ENCODE measurements at regions not wholly inside any gene's neighbourhood (a gene's known extent, or its start where the extent isn't known, plus 50 kb on each side); places are given as distances from the start of the nearest gene placed in this dataset.

DNA sequence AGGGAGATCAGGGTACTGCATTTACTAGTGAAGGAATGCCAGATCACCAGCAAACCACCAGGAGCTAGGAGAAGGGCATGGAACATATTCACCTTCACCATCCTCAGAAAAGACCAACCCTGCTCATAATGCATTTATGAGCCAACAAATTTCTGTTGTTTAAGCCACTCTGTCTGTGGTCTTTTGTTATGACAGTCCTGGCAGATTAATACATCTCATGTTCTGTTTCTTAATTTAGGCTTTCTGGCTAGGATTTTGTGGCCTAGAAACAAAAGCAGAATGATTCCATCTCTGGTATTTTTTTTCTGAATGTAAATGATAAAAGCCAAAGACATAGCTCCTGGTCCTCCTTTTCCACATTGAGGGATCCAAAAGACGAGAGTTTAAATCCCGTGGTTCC is 797.9 kb downstream of the TYW1 start:
- H3K9me3 ChIP-seq, result no peaks in the 10 kb centered on the region
- no peaks in the 10 kb centered on the region for H3K36me3 ChIP-seq
- peak overlapping the region; percentile 27 to 57 (median 43) for H3K27ac ChIP-seq
- H3K4me3 ChIP-seq, result no peak overlapping the region
- ATAC-seq, result peak; percentile 19
- TF ChIP-seq, protein P1, sequence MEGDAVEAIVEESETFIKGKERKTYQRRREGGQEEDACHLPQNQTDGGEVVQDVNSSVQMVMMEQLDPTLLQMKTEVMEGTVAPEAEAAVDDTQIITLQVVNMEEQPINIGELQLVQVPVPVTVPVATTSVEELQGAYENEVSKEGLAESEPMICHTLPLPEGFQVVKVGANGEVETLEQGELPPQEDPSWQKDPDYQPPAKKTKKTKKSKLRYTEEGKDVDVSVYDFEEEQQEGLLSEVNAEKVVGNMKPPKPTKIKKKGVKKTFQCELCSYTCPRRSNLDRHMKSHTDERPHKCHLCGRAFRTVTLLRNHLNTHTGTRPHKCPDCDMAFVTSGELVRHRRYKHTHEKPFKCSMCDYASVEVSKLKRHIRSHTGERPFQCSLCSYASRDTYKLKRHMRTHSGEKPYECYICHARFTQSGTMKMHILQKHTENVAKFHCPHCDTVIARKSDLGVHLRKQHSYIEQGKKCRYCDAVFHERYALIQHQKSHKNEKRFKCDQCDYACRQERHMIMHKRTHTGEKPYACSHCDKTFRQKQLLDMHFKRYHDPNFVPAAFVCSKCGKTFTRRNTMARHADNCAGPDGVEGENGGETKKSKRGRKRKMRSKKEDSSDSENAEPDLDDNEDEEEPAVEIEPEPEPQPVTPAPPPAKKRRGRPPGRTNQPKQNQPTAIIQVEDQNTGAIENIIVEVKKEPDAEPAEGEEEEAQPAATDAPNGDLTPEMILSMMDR (IDR thresholded peaks at IDR 0.05), result peak in 2 of 4 experiments; percentile 8 to 13
- no peak for TF ChIP-seq EP300 (IDR thresholded peaks at IDR 0.05)
- no peaks in the 10 kb centered on the region for H3K27me3 ChIP-seq
- WGBS, 2 donors (ENCODE audit: low coverage in 1 of 2), result 21 to 56% methylated on average over 1 to 2 of the region's 2 CpGs
- peaks cover 0 to 34% (median 5%) of the 10 kb centered on the region in 3 donors for H3K4me1 ChIP-seq

DNA sequence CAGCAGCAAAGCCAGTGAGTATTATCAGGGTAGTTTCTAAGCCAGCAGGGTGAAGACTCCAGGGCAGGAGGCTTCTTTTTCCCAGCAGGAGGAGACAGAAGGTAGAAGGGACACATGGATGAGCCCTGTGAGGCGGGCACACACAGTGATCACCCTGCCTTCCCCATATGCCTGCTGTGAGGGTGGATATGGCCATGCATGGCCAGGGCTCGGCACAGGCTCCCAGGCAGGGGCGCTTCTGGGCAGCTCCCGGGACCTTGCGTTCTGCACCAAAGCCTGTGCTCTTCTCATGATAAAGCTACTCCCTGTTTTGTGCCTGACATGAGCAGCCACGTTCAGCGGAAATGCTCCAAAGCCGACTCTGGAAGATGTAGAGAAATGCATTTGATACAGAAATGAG is 807.2 kb downstream of the TYW1 start:
- no peak overlapping the region for H3K27ac ChIP-seq
- H3K27me3 ChIP-seq, result no peaks in the 10 kb centered on the region
- H3K4me1 ChIP-seq, result no peaks in the 10 kb centered on the region
- ATAC-seq, result no peak
- 83% methylated on average over 3 of the region's 8 CpGs; no CpG with 5 or more reads in 1 of the 2 donors for WGBS, 2 donors (ENCODE audit: low coverage in 1 of 2)
- H3K4me3 ChIP-seq, result no peak overlapping the region
- H3K9me3 ChIP-seq, result no peaks in the 10 kb centered on the region
- no peaks in the 10 kb centered on the region for H3K36me3 ChIP-seq
- TF ChIP-seq POLR2A (IDR thresholded peaks at IDR 0.05) (no peak), EP300 (IDR thresholded peaks at IDR 0.05) (no peak), POLR2AphosphoS5 (IDR thresholded peaks at IDR 0.05) (no peak)

DNA sequence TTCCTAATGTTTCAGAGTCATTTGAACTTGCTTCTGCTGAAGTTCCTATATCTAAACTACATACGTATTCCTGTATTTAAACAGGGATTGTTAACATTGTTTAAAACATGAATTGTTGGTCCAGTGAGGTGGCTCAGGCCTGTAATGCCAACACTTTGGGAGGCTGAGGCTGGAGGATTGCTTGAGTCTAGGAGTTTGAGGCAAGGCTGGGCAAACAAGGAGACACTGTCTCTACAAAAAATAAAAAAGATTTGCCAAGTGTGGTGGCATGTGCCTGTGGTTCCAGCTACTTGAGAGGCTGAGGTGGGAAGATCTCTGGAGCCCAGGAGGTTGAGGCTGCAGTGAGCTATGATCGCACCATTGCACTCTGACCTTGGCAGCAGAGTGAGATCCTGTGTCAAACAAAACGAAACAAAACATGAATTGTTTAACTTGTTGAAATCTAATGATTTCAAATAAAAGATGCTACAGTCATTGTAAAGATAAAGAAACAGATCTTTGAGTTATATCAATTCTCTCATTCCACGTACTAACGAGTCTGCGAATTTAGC is 809.4 kb downstream of the TYW1 start:
- no peak for TF ChIP-seq POLR2A (IDR thresholded peaks at IDR 0.05)
- no peak for TF ChIP-seq EP300 (IDR thresholded peaks at IDR 0.05)
- 83 to 84% methylated on average over 6 of the region's 6 CpGs for WGBS, 2 donors (ENCODE audit: low coverage in 1 of 2)

DNA sequence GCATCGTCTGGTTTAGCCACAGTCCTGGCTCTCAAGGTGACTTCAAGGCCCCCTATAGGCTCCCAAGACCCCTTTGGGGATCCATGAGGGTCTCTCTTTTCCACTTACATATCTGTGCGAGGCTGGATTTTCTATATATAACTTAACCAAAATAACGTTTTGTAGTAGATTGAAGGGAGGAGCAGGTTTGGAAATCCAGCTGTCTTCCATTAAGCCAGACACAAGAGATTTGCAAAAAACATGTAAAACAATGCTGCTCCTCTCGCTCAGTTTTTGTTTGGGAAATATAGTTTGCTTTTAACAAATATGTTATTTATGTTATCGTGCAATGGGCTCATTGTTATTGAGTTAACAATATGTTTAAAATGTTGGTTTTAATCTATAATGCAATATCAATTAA is 811.2 kb downstream of the TYW1 start:
- H3K9me3 ChIP-seq, result no peaks in the 10 kb centered on the region
- H3K27me3 ChIP-seq, result no peaks in the 10 kb centered on the region
- H3K27ac ChIP-seq, result no peak overlapping the region
- H3K4me3 ChIP-seq, result no peak overlapping the region
- no peaks in the 10 kb centered on the region for H3K4me1 ChIP-seq
- ATAC-seq, result no peak
- TF ChIP-seq POLR2A (IDR thresholded peaks at IDR 0.05) (no peak), EP300 (IDR thresholded peaks at IDR 0.05) (no peak), POLR2AphosphoS5 (IDR thresholded peaks at IDR 0.05) (no peak)
- TF ChIP-seq, protein P1 (IDR thresholded peaks at IDR 0.05), result no peak
- WGBS, 2 donors (ENCODE audit: low coverage in 1 of 2), result 64 to 77% methylated on average over 4 to 5 of the region's 5 CpGs
- no peaks in the 10 kb centered on the region for H3K36me3 ChIP-seq

More for the DNA sequence above, 809.4 kb downstream of the TYW1 start:
- Histone ChIP-seq H3K4me1 (no peaks in the 10 kb centered on the region), H3K36me3 (no peaks in the 10 kb centered on the region), H3K9me3 (no peaks in the 10 kb centered on the region), H3K27me3 (no peaks in the 10 kb centered on the region), H3K4me3 (no peak overlapping the region), H3K27ac (no peak overlapping the region)
- ATAC-seq, result no peak

DNA sequence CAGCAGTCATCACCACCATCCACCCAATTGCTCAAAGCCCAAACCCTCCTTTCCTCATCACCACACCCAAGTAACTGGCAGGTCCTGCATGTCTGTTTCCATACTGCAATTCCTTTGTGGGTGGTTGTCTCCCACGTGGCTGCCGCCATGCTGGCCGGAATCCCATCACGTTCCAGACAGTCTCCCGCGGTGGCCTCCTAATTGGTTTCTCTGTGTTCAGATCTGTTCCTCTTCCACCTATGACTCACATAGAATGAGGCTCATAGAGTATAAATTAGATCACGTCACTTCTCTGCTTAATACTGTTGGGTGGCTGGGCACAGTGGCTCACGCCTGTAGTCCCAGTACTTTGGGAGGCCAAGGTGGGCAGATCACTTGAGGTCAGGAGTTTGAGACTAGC is 813.0 kb downstream of the TYW1 start:
- no peak for TF ChIP-seq POLR2A (IDR thresholded peaks at IDR 0.05)
- no peak for TF ChIP-seq POLR2AphosphoS5 (IDR thresholded peaks at IDR 0.05)
- TF ChIP-seq EP300 (IDR thresholded peaks at IDR 0.05), result no peak
- TF ChIP-seq, protein P1 (IDR thresholded peaks at IDR 0.05), result no peak
- H3K36me3 ChIP-seq, result no peaks in the 10 kb centered on the region
- no peak overlapping the region for H3K27ac ChIP-seq

DNA sequence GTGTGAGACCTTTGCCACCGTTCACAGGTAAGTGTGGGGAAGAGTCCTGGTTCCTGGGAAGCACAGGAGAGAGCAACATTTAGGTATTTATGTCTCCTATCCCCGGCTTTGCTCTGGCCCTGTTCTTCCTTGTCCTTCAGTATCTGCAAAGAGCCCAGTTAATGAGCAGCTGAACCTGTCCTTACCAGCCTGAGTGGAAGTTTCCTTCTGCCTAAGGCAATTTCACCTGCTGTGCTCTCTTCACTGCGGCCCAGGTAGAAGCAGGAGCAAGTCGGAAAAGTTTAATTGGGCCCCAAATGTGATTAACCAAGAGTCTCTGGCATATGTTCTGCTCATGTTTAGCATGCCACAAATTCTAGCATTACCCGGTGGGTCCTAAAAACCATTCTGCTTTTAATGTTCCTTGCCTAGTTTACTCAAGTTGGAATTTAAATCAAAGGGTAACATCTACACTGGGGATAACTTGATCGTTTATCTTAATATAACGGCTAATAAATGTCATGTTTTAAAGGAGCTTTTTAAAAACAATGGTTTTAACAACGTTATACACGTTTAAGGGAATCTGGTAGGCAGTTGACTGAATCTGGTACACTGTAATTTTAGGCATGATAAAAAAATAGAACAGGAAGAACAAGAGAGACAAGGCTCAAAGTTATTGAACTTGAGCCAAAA is 817.1 kb downstream of the TYW1 start:
- no peaks in the 10 kb centered on the region for H3K4me1 ChIP-seq
- no peak for TF ChIP-seq POLR2AphosphoS5 (IDR thresholded peaks at IDR 0.05)
- TF ChIP-seq EP300 (IDR thresholded peaks at IDR 0.05), result no peak
- TF ChIP-seq, protein P1 (IDR thresholded peaks at IDR 0.05), result no peak
- TF ChIP-seq POLR2A (IDR thresholded peaks at IDR 0.05), result no peak
- 36 to 66% methylated on average over 8 of the region's 9 CpGs for WGBS, 2 donors (ENCODE audit: low coverage in 1 of 2)
- H3K27ac ChIP-seq, result no peak overlapping the region
- peaks cover 0 to 13% (median 0%) of the 10 kb centered on the region in 3 donors for H3K9me3 ChIP-seq
- no peak for ATAC-seq
- no peaks in the 10 kb centered on the region for H3K27me3 ChIP-seq
- no peak overlapping the region for H3K4me3 ChIP-seq
- H3K36me3 ChIP-seq, result no peaks in the 10 kb centered on the region

More for the DNA sequence above, 813.0 kb downstream of the TYW1 start:
- ATAC-seq, result no peak
- 89 to 94% methylated on average over 6 of the region's 8 CpGs for WGBS, 2 donors (ENCODE audit: low coverage in 1 of 2)
- Histone ChIP-seq H3K9me3 (no peaks in the 10 kb centered on the region), H3K4me1 (no peaks in the 10 kb centered on the region), H3K4me3 (no peak overlapping the region), H3K27me3 (no peaks in the 10 kb centered on the region)

Measured in gastroesophageal sphincter (tissue), 4 donors.